ENCODE measurements at regions not wholly inside any gene's neighbourhood (a gene's known extent, or its start where the extent isn't known, plus 50 kb on each side); places are given as distances from the start of the nearest gene placed in this dataset.

GRCh38 chr3:152733584-152734119 lies 101.3 kb upstream of the P2RY1 start:
- no peak for TF ChIP-seq CTCF (IDR thresholded peaks at IDR 0.05)
- TF ChIP-seq POLR2A (IDR thresholded peaks at IDR 0.05), result no peak

All from lower leg skin (tissue), 3 donors.